MM.1S (cell line): ENCODE measurements at regions not wholly inside any gene's neighbourhood (a gene's known extent, or its start where the extent isn't known, plus 50 kb on each side); places are given as distances from the start of the nearest gene placed in this dataset.

ENCODE experiments used
- CTCF ChIP-seq: fragments of 300-600 bp; sonication (generic); IDR thresholded peaks from 2 replicates; pipeline ENCODE4 v1.5.1; 2016; ENCODE audit warnings: antibody characterized with exemption, low read length, mixed read lengths
- EZH2phosphoT487 ChIP-seq: fragments of 300-600 bp; sonication (generic); IDR thresholded peaks from 2 replicates; pipeline ENCODE4 v1.6.1; 2018; ENCODE audit warnings: antibody characterized with exemption, low read length

- TF ChIP-seq EZH2phosphoT487 (no peak), CTCF (no peak)
Observed at GRCh38 chr4:183816882-183817509, 88.1 kb upstream of the STOX2 start.
